Ureter (tissue), 1 donor: ENCODE measurements at regions not wholly inside any gene's neighbourhood (a gene's known extent, or its start where the extent isn't known, plus 50 kb on each side); places are given as distances from the start of the nearest gene placed in this dataset.

Source experiments
- DNase-seq: peaks from one replicate; pipeline ENCODE4 v3.0.0-alpha.2; 2020; ENCODE audit warnings: low spot score
- donor health status: DM: yes; HTN: yes; CAD: no.

- no peak for DNase-seq
Observed at GRCh38 chr3:89042236-89042835, 65.1 kb upstream of the EPHA3 start.

GRCh38 chr3:89043406-89043932 lies 64.0 kb upstream of the EPHA3 start:
- DNase-seq = no peak

- no peak for DNase-seq
Observed at GRCh38 chr3:89046661-89047060, 60.8 kb upstream of the EPHA3 start.

GRCh38 chr3:89049119-89049518 lies 58.3 kb upstream of the EPHA3 start:
- DNase-seq = no peak

GRCh38 chr3:89052386-89052785 lies 55.0 kb upstream of the EPHA3 start:
- no peak for DNase-seq

- DNase-seq = no peak
Observed at GRCh38 chr3:89057398-89057797, 50.0 kb upstream of the EPHA3 start.
